ENCODE measurements at regions not wholly inside any gene's neighbourhood (a gene's known extent, or its start where the extent isn't known, plus 50 kb on each side); places are given as distances from the start of the nearest gene placed in this dataset.
"Not testable (repeated sequence)": the region's sequence is repeated elsewhere in the genome, so short reads cannot be mapped to it uniquely, and the experiment has no call there.

DNA sequence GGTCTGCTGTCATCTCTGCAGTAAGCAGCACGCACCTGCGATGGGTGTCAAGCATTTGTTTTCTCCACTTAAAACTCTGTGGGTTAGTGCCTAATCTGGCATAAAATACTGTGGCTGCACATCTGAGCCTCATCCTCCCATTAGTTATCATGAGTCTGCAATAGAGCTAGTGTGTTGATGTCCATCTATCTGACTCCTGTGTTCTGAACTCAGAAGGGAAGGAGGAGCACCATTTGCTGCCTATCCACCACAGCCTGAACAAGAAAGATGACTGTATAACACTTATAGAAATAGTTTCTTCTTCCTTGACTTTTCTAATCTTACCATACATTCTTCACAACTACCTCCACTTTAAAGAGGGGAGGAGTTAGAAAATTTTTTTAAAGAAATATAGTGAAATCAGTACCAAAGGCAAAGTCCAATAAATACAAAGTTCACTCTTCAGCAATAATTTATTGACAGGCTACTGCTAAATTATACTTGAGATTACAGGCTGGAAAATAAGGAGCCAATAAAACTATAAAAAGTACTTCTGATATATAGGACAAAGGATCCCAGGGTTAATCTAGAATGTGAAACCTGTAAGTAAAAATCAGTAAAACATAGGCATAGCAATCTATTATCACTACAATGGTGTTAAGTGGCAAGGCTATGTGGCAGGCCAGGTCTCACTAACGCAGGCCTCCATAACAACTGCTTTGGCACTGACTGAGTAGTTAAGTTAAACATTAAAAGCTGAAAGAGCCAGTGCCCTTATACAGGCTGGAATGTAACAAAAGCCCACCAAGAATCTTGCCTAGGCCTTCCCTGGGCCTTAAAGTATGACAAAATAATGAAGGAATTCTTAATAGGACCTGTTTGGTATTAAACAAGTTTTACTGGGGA lies 70.2 kb downstream of the LGALS9C start:
- DNase-seq, result not testable (repeated sequence)

DNA sequence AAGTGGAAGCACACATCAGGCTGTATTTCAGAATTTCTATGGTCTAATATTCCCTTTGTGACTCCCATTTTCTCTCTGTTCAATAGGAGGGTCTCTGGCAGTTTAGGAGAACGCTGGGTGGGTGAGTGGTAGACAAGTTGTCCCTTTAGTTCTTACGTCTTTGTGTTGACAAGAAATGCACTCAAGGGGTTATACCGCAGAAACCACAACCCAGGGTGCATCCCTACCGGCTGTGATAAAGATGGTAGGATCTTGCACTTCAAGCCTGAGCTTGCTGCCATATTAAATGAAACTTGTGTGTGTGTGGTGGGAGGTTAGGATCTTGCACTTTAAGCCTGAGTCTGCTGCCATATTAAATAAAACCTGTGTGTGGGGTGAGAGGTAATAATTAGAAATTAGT lies 80.5 kb downstream of the LGALS9C start:
- DNase-seq, result not testable (repeated sequence)

DNA sequence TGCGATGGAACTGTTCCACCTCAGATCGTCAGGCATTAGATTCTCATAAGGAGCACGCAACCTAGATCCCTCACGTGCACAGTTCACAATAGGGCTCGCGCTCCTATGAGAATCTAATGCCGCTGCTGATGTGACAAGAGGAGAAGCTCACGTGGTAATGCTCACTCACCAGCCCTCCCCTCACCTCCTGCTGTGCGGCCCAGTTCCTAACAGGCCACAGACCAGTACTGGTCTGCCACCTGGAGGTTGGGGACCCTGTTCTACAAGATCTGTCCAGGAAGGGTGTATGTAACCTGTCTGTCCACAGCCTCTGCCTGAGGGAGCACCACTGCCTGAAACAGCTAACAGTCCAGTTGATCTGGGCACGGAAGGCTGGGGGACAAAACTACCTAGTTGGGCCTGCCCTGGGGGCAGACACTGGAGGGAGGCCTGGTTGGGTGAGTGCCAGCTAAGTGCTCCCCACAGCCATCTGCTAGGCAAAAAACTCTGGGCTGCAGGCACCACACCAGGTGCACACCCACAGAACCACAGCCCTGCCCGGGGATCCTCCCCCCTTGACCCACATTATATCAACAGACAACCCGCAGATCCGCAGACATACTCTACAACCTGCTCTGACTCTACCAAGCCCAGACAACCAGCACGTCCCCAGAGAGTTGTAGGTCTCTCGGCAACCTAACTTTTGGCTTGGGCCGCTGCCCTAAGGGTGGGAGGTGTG lies 80.7 kb downstream of the TBC1D28 start:
- not testable (repeated sequence) for DNase-seq

DNA sequence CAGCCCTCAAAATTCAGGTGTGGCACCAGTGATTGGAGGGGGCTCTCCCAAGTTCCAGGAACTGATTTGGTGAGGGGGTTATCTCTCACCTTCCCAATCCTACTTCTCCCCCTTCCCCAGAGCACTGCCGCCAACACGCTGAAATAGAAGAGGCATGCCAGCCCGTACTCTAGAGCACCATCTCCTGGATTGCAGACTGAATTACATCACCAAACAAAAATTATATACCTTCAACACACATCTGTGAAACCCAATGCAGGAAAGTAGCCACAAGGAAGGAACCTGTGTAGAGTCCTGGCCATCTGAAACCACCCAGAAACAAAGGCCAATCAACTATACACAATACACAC lies 80.1 kb downstream of the TBC1D28 start:
- DNase-seq, result peak in 2 of 3 experiments; percentile 41 to 50

DNA sequence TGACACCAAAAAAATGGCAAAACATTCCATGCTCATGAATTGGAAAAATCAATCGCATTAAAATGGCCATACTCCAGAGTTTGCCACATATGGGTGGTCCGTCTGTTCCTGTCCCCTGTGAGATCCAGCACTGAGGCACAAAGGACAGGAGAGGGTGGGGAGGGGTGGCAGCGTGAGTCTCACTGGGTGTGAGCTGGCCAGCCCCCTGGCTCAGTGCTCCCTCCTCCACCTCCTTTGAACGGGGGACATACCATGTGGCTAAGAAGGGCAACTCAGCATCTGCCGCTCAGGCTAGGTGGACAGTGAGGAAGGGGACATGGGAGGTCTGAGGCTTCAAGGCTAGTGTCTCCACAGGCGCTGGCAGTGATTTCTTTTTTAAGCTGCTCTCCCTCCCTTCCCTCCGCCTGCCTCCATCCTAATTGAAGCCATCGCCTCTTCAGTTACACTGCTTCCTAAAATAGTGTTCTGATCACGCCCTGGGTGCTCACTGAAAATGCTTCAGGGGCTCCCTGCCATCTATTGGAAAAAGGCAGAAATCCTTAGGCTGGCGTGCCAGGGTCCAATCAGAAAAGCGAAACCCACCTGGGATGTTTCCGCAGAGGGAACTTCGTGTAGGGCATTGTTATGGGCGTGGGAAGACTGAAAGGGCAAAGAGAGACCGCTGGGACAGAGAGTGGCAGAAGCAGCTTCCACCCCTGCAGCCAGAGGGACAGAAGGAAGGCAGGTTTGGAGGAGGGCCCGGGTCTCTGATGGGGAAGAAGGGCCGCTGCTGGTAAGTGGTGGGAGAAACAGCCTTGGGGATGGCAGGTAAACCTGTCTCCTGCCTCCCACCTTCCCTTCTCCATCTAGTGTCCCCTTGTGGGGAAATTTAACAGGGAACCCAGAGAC lies 75.8 kb downstream of the TBC1D28 start:
- DNase-seq, result not testable (repeated sequence)

DNA sequence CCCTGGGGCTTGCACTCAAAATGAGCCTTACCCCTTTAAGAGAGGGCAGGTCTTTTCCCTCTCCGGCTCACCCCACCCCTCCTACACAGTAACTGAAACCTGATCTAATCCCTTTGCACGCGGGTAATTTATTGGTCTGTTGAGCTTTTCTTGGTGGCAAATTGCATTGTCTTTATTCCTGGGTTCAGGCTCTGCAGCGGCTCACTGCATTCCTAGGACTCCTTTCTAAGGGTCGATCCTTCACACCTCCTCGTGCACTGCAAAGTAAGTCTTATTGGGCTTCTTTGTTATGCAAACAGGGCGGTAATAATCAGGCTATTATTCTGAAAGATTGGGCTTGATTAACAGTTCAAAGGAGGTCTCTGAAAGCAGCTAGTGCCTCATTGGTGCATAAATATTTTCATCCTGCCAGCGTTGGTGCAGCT lies 74.7 kb downstream of the TBC1D28 start:
- peak in 2 of 3 experiments; percentile 13 to 57 for DNase-seq

DNA sequence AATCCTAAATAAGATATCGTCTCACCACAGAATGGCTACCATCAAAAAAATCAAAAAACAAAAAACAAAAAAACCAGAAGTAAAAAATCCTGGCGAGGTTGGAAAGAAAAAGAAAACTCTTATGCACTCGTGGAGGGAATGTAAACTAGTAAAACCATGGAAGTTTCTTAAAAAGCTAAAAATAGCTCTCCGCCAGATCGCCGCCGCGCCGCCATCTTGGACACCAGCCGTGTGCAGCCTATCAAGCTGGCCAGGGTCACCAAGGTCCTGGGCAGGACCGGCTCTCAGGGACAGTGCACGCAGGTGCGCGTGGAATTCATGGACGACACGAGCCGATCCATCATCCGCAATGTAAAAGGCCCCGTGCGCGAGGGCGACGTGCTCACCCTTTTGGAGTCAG lies 71.7 kb downstream of the TBC1D28 start:
- not testable (repeated sequence) for DNase-seq

DNA sequence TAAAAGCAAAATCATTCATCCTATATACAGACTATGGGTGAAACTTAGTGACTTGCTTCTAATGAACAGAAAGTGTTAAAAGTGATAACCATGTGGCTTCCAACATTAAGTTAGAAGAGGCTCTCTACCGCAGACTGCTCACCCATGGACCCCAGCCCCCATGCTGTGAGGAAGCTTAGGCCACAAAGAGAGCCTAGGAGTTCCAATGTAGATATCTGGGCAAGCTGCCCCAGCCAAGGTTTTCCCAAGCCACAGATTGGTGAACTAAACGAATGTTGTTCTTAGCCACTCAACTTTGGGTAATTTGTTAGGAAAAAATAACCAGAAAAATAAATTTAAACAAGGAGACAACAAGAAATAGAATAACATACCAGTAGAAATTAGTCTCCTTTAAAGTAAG lies 70.1 kb downstream of the TBC1D28 start:
- not testable (repeated sequence) for DNase-seq
